DOHH2 (cell line): ENCODE measurements at regions not wholly inside any gene's neighbourhood (a gene's known extent, or its start where the extent isn't known, plus 50 kb on each side); places are given as distances from the start of the nearest gene placed in this dataset.

Experiments
- EZH2phosphoT487 ChIP-seq: fragments of 200-600 bp; sonication (generic); IDR thresholded peaks from 2 replicates; pipeline ENCODE4 v1.6.1; 2017; ENCODE audit warnings: borderline replicate concordance, mild to moderate bottlenecking, antibody characterized with exemption, low read length, moderate library complexity, mixed read lengths
- TF ChIP-seq, protein P1 (sequence below): fragments of 200-600 bp; sonication (generic); IDR thresholded peaks from one replicate; pipeline ENCODE4 v1.5.1; 2014; ENCODE audit warnings: antibody characterized with exemption, mild to moderate bottlenecking, low read depth, low read length; ENCODE audit not compliant: poor library complexity, severe bottlenecking

DNA sequence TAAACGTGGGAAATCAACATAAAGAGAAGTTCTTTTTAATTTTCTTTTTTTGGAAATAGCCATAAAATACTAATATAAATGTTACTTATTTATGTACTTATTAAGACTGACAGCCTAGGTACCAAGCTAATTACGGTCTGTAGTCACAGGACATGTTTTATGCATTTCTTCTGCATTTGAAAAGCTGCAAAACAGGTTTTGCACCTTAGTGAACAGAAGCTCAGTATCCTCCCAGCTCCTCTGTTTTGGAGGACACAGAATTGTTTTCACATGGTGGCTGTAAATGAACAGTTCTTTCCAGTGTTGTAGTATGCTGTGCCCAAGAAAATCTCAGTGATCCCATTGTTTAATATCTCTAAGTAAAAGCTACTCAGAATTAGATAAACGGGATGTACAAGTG, 1788.0 kb upstream of the TENM3 start:
- TF ChIP-seq, protein P1, sequence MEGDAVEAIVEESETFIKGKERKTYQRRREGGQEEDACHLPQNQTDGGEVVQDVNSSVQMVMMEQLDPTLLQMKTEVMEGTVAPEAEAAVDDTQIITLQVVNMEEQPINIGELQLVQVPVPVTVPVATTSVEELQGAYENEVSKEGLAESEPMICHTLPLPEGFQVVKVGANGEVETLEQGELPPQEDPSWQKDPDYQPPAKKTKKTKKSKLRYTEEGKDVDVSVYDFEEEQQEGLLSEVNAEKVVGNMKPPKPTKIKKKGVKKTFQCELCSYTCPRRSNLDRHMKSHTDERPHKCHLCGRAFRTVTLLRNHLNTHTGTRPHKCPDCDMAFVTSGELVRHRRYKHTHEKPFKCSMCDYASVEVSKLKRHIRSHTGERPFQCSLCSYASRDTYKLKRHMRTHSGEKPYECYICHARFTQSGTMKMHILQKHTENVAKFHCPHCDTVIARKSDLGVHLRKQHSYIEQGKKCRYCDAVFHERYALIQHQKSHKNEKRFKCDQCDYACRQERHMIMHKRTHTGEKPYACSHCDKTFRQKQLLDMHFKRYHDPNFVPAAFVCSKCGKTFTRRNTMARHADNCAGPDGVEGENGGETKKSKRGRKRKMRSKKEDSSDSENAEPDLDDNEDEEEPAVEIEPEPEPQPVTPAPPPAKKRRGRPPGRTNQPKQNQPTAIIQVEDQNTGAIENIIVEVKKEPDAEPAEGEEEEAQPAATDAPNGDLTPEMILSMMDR = no peak
- TF ChIP-seq EZH2phosphoT487 = no peak
